Suprapubic skin (tissue), 4 donors: ENCODE measurements at regions not wholly inside any gene's neighbourhood (a gene's known extent, or its start where the extent isn't known, plus 50 kb on each side); places are given as distances from the start of the nearest gene placed in this dataset.

Experiments
- DNase-seq, 2 donors: peaks; one replicate each; pipeline ENCODE4 v3.0.0-alpha.2; 2019; ENCODE audit warnings: low spot score in 2 of 2
- H3K27ac ChIP-seq: fragments of 200-600 bp; sonication (generic); one replicate; pipeline ENCODE4 v1.5.1; 2019
- H3K27me3 ChIP-seq: fragments of 200-600 bp; sonication (generic); one replicate; pipeline ENCODE4 v1.5.1; 2019
- H3K36me3 ChIP-seq: fragments of 200-600 bp; sonication (generic); one replicate; pipeline ENCODE4 v1.5.1; 2019
- H3K4me1 ChIP-seq: fragments of 200-600 bp; sonication (generic); one replicate; pipeline ENCODE4 v1.5.1; 2019
- H3K4me3 ChIP-seq: fragments of 200-600 bp; sonication (generic); one replicate; pipeline ENCODE4 v1.5.1; 2019; ENCODE audit warnings: mild to moderate bottlenecking
- H3K9me3 ChIP-seq: fragments of 200-600 bp; sonication (generic); one replicate; pipeline ENCODE4 v1.5.1; 2019
- EP300 ChIP-seq: sonication (generic); formaldehyde crosslinking; IDR thresholded peaks from one replicate; pipeline ENCODE4 v1.6.1; 2017; ENCODE audit warnings: antibody characterized with exemption
- POLR2A ChIP-seq, 2 donors: fragments of 450-650 bp; IDR thresholded peaks; one replicate each; pipeline ENCODE4 v1.6.1; 2017; ENCODE audit warnings: antibody characterized with exemption in 2 of 2, mild to moderate bottlenecking in 2 of 2, moderate library complexity in 2 of 2
- POLR2AphosphoS5 ChIP-seq, 3 donors: sonication (generic); formaldehyde crosslinking; IDR thresholded peaks; one replicate each; pipeline ENCODE4 v1.6.1; 2017; ENCODE audit warnings: antibody characterized with exemption in 3 of 3
- WGBS: methylation state at CpG from one replicate; pipeline ENCODE4 v1.1.5; 2018; 5-methylcytosine and 5-hydroxymethylcytosine counted together
- TF ChIP-seq, protein P1 (sequence below), 2 donors: fragments of 200-600 bp in 1 of 2; fragments of 450-650 bp in 1 of 2; sonication (generic) in 1 of 2; IDR thresholded peaks; one replicate each; pipeline ENCODE4 v1.5.1; 2016 to 2019; ENCODE audit warnings: antibody characterized with exemption in 2 of 2, mild to moderate bottlenecking in 1 of 2, moderate library complexity in 1 of 2

DNA sequence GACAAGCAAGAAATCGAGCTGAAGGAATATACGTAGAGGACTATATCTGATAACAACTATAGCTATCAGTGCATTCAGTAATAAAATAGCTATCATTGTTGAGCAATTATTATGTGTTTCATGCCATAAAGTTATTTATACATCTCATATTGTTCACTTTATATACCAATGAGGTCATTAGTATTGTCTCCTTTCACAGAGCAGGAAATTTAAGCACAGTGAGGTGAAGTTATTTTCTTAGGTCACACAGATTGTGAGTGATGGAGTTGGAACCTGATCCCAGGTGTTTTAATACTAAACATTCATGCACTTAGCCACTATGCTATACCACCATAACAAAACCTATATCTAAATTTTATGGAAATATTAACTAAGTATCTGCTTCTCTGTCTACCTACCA lies 180.5 kb upstream of the DPYD start:
- no peaks in the 10 kb centered on the region for H3K9me3 ChIP-seq
- DNase-seq = no peak
- TF ChIP-seq POLR2A (IDR thresholded peaks at IDR 0.05) (no peak), POLR2AphosphoS5 (IDR thresholded peaks at IDR 0.05) (no peak), EP300 (no peak)
- TF ChIP-seq, protein P1, sequence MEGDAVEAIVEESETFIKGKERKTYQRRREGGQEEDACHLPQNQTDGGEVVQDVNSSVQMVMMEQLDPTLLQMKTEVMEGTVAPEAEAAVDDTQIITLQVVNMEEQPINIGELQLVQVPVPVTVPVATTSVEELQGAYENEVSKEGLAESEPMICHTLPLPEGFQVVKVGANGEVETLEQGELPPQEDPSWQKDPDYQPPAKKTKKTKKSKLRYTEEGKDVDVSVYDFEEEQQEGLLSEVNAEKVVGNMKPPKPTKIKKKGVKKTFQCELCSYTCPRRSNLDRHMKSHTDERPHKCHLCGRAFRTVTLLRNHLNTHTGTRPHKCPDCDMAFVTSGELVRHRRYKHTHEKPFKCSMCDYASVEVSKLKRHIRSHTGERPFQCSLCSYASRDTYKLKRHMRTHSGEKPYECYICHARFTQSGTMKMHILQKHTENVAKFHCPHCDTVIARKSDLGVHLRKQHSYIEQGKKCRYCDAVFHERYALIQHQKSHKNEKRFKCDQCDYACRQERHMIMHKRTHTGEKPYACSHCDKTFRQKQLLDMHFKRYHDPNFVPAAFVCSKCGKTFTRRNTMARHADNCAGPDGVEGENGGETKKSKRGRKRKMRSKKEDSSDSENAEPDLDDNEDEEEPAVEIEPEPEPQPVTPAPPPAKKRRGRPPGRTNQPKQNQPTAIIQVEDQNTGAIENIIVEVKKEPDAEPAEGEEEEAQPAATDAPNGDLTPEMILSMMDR (IDR thresholded peaks at IDR 0.05) = no peak
- no peak overlapping the region for H3K4me3 ChIP-seq
- H3K27ac ChIP-seq = no peak overlapping the region
- H3K27me3 ChIP-seq = no peaks in the 10 kb centered on the region
- H3K4me1 ChIP-seq = peaks cover 5% of the 10 kb centered on the region
- 87% methylated on average over 2 of the region's 2 CpGs for WGBS
- H3K36me3 ChIP-seq = no peaks in the 10 kb centered on the region

DNA sequence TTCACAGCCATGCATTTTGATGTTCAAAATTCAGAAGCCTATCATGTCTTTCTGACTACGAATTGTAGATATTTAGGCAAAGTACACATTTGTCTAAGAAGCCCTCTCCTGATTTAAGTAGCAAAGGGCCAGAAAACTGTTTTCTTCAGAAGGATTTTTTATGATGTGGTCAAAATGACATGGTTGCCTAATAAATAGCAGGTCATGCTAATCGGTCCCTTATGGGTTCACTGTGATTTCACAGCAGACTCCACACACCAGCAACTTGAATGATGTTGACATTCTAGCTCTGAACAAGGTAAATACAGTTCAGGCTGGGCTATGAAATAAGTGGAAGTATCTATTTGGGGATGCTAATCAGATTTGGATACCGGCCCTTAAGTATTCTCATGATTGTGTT lies 178.7 kb upstream of the DPYD start:
- Histone ChIP-seq H3K4me3 (no peak overlapping the region), H3K36me3 (no peaks in the 10 kb centered on the region), H3K4me1 (peaks cover 5% of the 10 kb centered on the region), H3K27ac (no peak overlapping the region), H3K9me3 (no peaks in the 10 kb centered on the region), H3K27me3 (no peaks in the 10 kb centered on the region)
- TF ChIP-seq, protein P1 (IDR thresholded peaks at IDR 0.05) = no peak
- TF ChIP-seq EP300 (no peak), POLR2A (IDR thresholded peaks at IDR 0.05) (no peak), POLR2AphosphoS5 (IDR thresholded peaks at IDR 0.05) (no peak)
- WGBS = 60% methylated on average over 3 of the region's 3 CpGs
- DNase-seq = no peak

DNA sequence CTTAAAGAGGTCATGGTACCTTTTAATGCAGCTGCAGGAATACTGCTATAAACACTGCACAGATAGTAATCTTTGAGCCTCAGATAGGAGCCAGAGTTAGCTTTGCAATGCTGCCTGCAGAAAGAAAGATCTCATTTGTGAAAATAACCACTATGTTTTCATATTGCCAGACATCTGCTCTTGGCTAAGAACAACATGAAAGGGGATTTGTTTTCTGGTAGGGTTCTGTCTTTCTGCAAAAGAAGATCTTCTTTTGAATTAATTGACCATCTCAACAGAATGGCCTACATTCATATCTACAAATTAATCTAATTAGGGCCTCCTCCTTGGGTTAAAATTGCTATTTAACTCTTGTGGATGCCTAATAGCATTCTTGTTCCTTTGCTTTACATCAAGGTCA lies 177.6 kb upstream of the DPYD start:
- Histone ChIP-seq H3K27me3 (no peaks in the 10 kb centered on the region), H3K9me3 (no peaks in the 10 kb centered on the region), H3K4me3 (no peak overlapping the region), H3K27ac (no peak overlapping the region), H3K36me3 (no peaks in the 10 kb centered on the region), H3K4me1 (no peaks in the 10 kb centered on the region)
- TF ChIP-seq, protein P1 (IDR thresholded peaks at IDR 0.05) = no peak
- no peak for TF ChIP-seq POLR2AphosphoS5 (IDR thresholded peaks at IDR 0.05)
- no peak for TF ChIP-seq POLR2A (IDR thresholded peaks at IDR 0.05)
- no peak for TF ChIP-seq EP300
- no peak for DNase-seq

DNA sequence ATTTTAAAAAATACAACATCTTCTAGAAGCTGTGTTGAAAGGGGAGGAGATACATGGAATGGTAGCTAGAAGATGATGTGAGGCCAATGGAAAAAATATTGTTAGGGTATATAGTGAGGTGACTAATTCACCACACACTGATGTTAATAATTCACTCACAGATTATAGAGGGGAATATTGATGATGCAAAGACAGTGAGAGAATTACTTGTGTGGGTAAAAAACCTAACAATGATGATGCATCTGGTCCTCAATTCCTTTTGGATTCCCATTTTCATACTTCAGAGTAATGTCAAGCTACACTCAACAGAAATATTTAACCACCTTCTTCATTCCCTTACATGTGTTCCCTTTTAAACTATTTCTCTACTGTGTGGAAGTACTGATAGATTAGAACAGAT lies 169.5 kb upstream of the DPYD start:
- no peak overlapping the region for H3K27ac ChIP-seq
- TF ChIP-seq, protein P1 (IDR thresholded peaks at IDR 0.05) = no peak
- no peak for TF ChIP-seq EP300
- no peak for TF ChIP-seq POLR2AphosphoS5 (IDR thresholded peaks at IDR 0.05)
- TF ChIP-seq POLR2A (IDR thresholded peaks at IDR 0.05) = no peak

DNA sequence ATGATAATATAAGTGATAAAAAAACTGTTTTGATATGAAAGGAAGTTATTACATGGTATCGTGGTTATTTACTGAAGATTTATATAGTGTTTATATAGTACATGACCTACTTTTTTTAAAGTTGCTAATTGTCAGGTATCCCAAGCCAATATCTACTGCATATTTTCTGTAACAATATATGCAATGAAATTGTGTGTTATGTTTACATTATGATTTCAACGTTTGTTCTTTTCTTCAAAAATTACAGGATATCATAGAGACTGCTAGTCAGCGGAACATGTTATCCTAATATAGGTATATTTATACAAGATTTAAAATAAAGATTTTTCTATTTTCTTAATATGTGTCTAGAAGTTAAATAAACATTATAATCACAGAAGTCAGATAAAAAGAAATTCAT lies 167.5 kb upstream of the DPYD start:
- no peak for DNase-seq
- no peaks in the 10 kb centered on the region for H3K36me3 ChIP-seq
- H3K27me3 ChIP-seq = no peaks in the 10 kb centered on the region
- H3K4me3 ChIP-seq = no peak overlapping the region
- no peaks in the 10 kb centered on the region for H3K9me3 ChIP-seq
- H3K27ac ChIP-seq = no peak overlapping the region
- H3K4me1 ChIP-seq = no peaks in the 10 kb centered on the region
- 74% methylated on average over 3 of the region's 3 CpGs for WGBS
- TF ChIP-seq POLR2AphosphoS5 (IDR thresholded peaks at IDR 0.05) = no peak
- TF ChIP-seq POLR2A (IDR thresholded peaks at IDR 0.05) = no peak
- no peak for TF ChIP-seq EP300
- TF ChIP-seq, protein P1 (IDR thresholded peaks at IDR 0.05) = no peak

More for the DNA sequence above, 169.5 kb upstream of the DPYD start:
- Histone ChIP-seq H3K9me3 (no peaks in the 10 kb centered on the region), H3K4me1 (no peaks in the 10 kb centered on the region), H3K36me3 (no peaks in the 10 kb centered on the region), H3K27me3 (no peaks in the 10 kb centered on the region), H3K4me3 (no peak overlapping the region)
- no peak for DNase-seq
